Type B pancreatic cell (in vitro differentiated cells): ENCODE measurements at regions not wholly inside any gene's neighbourhood (a gene's known extent, or its start where the extent isn't known, plus 50 kb on each side); places are given as distances from the start of the nearest gene placed in this dataset.

ENCODE experiments used
- DNase-seq: peaks from one replicate; pipeline ENCODE4 v3.0.0; 2021; ENCODE audit warnings: mixed read lengths; ENCODE audit not compliant: unreplicated experiment; ENCODE audit errors: extremely low spot score
- H3K27ac Mint-ChIP-seq: 2 replicates; pipeline ENCODE4 v1.8.0; 2021; ENCODE audit warnings: mild to moderate bottlenecking, mixed read lengths
- H3K27me3 Mint-ChIP-seq: 2 replicates; pipeline ENCODE4 v1.8.0; 2021; ENCODE audit warnings: mixed read lengths
- H3K36me3 Mint-ChIP-seq: 2 replicates; pipeline ENCODE4 v1.8.0; 2021; ENCODE audit warnings: mixed read lengths
- H3K4me1 Mint-ChIP-seq: one replicate; pipeline ENCODE4 v1.8.0; 2021; ENCODE audit warnings: mixed read lengths; ENCODE audit not compliant: unreplicated experiment
- H3K4me3 Mint-ChIP-seq: 2 replicates; pipeline ENCODE4 v1.8.0; 2021; ENCODE audit warnings: mild to moderate bottlenecking, mixed read lengths
- H3K9me3 Mint-ChIP-seq: 2 replicates; pipeline ENCODE4 v1.8.0; 2021; ENCODE audit warnings: mixed read lengths
- TF ChIP-seq, protein P1 (sequence below): fragments of 200-600 bp; sonication (generic); conservative IDR thresholded peaks from 2 replicates; pipeline ENCODE4 v1.5.0; 2021; ENCODE audit warnings: antibody characterized with exemption, mild to moderate bottlenecking

DNA sequence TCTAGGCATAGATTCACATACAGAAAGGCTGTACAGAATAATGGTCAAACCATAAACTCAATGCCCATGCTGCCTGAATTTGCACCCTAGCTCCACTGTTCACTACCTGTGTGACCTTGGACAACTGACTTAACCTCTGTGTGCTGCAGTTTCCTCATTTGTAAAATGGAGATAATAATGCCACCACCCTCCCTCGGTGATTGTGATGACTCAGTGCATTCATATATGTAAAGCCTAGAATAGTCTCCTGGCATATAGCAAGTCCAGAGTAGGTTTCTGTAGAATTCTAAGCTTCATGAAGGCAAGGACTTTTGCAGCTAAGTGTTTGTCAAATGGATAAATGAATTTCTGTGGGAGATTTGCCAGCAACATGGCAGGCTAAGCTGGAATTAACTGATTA, 297.8 kb upstream of the NR4A3 start:
- H3K9me3 Mint-ChIP-seq: no peaks in the 10 kb centered on the region
- H3K4me1 Mint-ChIP-seq: no peaks in the 10 kb centered on the region
- no peaks in the 10 kb centered on the region for H3K36me3 Mint-ChIP-seq
- TF ChIP-seq, protein P1, sequence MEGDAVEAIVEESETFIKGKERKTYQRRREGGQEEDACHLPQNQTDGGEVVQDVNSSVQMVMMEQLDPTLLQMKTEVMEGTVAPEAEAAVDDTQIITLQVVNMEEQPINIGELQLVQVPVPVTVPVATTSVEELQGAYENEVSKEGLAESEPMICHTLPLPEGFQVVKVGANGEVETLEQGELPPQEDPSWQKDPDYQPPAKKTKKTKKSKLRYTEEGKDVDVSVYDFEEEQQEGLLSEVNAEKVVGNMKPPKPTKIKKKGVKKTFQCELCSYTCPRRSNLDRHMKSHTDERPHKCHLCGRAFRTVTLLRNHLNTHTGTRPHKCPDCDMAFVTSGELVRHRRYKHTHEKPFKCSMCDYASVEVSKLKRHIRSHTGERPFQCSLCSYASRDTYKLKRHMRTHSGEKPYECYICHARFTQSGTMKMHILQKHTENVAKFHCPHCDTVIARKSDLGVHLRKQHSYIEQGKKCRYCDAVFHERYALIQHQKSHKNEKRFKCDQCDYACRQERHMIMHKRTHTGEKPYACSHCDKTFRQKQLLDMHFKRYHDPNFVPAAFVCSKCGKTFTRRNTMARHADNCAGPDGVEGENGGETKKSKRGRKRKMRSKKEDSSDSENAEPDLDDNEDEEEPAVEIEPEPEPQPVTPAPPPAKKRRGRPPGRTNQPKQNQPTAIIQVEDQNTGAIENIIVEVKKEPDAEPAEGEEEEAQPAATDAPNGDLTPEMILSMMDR: no peak
- H3K27me3 Mint-ChIP-seq: no peaks in the 10 kb centered on the region
- no peak for DNase-seq
- H3K27ac Mint-ChIP-seq: no peak overlapping the region
- no peak overlapping the region for H3K4me3 Mint-ChIP-seq

DNA sequence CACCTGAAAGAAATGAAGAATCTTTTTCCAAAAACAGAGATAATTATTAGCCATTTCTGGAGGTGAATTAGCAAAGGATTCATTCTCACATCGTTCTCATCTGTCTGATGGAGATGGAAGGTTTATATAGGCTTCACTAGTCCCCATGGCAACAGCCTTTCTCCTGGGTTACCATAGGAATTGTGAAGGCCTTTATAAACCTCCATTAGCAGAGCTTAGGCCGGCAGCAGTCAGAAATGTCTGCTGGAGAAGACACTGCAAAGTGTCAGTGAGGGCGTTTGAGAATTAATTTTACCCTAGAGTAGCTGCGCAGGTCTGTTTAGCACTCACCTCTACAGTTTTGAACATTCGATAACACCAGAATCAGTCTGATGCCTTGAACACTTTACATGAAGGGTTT, 290.4 kb upstream of the NR4A3 start:
- H3K27me3 Mint-ChIP-seq: no peaks in the 10 kb centered on the region
- H3K4me3 Mint-ChIP-seq: no peak overlapping the region
- no peak for DNase-seq
- no peak overlapping the region for H3K27ac Mint-ChIP-seq
- no peaks in the 10 kb centered on the region for H3K36me3 Mint-ChIP-seq
- peaks cover 10% of the 10 kb centered on the region for H3K9me3 Mint-ChIP-seq
- TF ChIP-seq, protein P1: no peak
- H3K4me1 Mint-ChIP-seq: no peaks in the 10 kb centered on the region

DNA sequence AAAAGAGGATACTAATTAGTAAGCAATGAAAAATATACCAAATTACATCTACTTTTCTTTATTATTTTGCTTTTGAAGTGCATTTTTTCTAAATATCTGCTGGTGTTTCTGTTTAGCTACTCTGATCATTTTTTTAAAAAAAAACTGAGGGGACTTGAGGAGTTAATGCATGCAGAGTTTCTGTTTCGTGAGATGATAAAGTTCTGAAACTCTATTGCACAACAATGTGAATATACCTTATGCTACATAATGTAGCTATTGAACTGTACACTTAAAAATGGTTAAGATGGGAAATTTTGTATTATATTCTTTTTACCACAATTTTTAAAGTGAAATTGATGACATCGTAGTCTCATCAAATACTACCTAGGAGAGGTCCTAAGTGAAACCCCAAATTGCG, 288.3 kb upstream of the NR4A3 start:
- DNase-seq: no peak
- Mint-ChIP-seq H3K27me3 (no peaks in the 10 kb centered on the region), H3K4me3 (no peak overlapping the region), H3K27ac (no peak overlapping the region), H3K9me3 (peaks cover 10% of the 10 kb centered on the region), H3K36me3 (no peaks in the 10 kb centered on the region), H3K4me1 (no peaks in the 10 kb centered on the region)
- TF ChIP-seq, protein P1: no peak

DNA sequence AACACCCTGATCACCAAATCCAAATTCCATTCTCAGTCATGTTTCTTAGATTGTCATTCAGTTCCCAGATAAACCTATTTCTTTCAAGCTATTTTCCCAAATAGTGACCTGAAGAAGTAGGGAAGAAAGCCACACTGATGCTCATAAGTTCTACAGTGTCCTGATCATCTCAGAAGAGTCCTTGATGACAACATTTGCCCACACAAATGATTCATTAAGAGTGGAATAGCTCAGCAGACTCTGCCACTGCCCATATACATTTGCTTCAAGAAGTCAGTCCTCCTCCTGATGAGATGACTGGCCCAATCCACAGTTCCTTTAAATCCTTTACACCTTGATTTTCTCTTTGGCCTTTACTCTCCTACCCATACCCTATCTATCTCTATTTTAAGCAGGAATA, 283.7 kb upstream of the NR4A3 start:
- Mint-ChIP-seq H3K9me3 (peaks cover 4% of the 10 kb centered on the region), H3K4me1 (no peaks in the 10 kb centered on the region), H3K36me3 (no peaks in the 10 kb centered on the region), H3K27ac (no peak overlapping the region), H3K4me3 (no peak overlapping the region), H3K27me3 (no peaks in the 10 kb centered on the region)
- TF ChIP-seq, protein P1: no peak
- no peak for DNase-seq

DNA sequence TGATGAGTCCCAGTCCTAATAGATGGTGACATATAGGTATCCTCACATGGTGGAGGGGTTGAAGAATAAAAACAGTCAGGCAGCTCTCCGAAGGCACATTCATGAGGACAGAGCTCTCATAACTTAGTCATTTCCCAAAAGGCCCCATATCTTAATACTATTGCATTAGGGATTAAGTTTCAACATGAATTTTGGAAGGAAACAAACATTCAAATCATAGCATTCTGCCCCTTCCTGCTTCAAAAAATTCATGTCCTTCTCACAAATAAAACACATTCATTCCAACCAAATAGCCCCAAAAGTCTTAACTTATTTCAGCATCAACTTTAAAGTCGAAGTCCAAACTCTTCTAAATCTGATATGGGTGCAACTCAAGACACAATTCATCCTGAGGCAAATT, 277.2 kb upstream of the NR4A3 start:
- Mint-ChIP-seq H3K9me3 (peaks cover under 1% of the 10 kb centered on the region), H3K27ac (no peak overlapping the region), H3K4me1 (no peaks in the 10 kb centered on the region), H3K4me3 (no peak overlapping the region), H3K36me3 (no peaks in the 10 kb centered on the region), H3K27me3 (no peaks in the 10 kb centered on the region)
- DNase-seq: no peak
- TF ChIP-seq, protein P1: no peak

DNA sequence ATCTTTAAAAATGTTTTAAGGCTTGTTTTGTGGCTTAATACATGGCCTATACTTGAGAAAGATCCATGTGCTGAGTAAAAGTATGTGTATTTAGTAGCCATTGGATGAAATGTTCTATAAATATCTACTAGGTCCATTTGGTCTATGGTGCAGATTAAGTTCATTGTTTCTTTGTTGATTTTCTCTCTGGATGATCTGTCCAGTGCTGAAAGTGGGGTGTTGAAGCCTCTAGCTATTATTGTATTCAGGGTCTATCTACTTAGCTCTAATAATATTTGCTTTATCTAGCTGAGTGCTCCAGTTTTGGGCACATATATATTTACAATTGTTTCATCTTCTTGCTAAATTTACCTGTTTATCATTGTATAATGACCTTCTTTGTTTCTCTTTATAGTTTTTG, 272.2 kb upstream of the NR4A3 start:
- DNase-seq: no peak
- H3K9me3 Mint-ChIP-seq: peaks cover 6% of the 10 kb centered on the region
- TF ChIP-seq, protein P1: no peak
- H3K36me3 Mint-ChIP-seq: peaks cover 7% of the 10 kb centered on the region
- H3K4me1 Mint-ChIP-seq: no peaks in the 10 kb centered on the region
- H3K4me3 Mint-ChIP-seq: no peak overlapping the region
- H3K27me3 Mint-ChIP-seq: no peaks in the 10 kb centered on the region
- no peak overlapping the region for H3K27ac Mint-ChIP-seq
